ENCODE measurements at regions not wholly inside any gene's neighbourhood (a gene's known extent, or its start where the extent isn't known, plus 50 kb on each side); places are given as distances from the start of the nearest gene placed in this dataset.

- Histone ChIP-seq H3K36me3 (ENCODE audit: control insufficient read depth in 2 of 2, insufficient read depth in 1 of 2, low read length in 2 of 2) (no peaks in the 10 kb centered on the region), H3K9me3 (ENCODE audit: control insufficient read depth, insufficient read depth, low read depth, low read length) (no peaks in the 10 kb centered on the region), H3K4me1 (ENCODE audit: control insufficient read depth, insufficient read depth, low read length) (no peaks in the 10 kb centered on the region), H3K27ac (ENCODE audit: extremely low read depth, low read depth, low read length) (no peak overlapping the region), H3K4me3 (ENCODE audit: low read depth, low read length) (no peak overlapping the region)
- ChIA-PET POLR2A (no interaction called here), CTCF (no interaction called here)
- peak; percentile 91 for TF ChIP-seq ZSCAN4 (tag by site-specific recombination; IDR thresholded peaks at IDR 0.05)
- TF ChIP-seq ZNF175 (tag by site-specific recombination; IDR thresholded peaks at IDR 0.05), result 0 out of 2 replicates have a peak, but pooled peaks have one; percentile 78
- TF ChIP-seq ZNF366 (tag by site-specific recombination; conservative IDR thresholded peaks at IDR 0.05), result no peak
Measured at GRCh38 chrX:530726-531610, 99.6 kb upstream of the SHOX start.

DNA sequence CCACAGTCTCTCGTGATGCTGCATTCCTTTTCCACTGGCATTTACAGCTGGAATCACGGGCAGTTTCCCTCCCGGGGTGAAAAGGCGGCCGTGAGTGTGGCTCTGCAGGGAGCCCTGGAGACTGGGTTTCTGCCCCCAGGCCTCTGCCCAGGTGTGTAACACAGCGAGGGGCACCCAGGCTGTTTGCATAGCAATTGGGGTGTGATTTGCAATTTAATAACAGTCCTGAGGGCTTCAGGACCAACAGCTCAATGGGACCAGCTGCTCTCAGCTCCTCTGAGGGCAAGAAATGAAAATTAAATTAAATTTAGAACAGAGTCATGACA, 99.0 kb upstream of the SHOX start:
- CTCF ChIA-PET, result no interaction called here
- Histone ChIP-seq H3K4me3 (ENCODE audit: low read depth, low read length) (no peak overlapping the region), H3K27ac (ENCODE audit: extremely low read depth, low read depth, low read length) (no peak overlapping the region), H3K36me3 (ENCODE audit: control insufficient read depth in 2 of 2, insufficient read depth in 1 of 2, low read length in 2 of 2) (no peaks in the 10 kb centered on the region), H3K4me1 (ENCODE audit: control insufficient read depth, insufficient read depth, low read length) (no peaks in the 10 kb centered on the region), H3K9me3 (ENCODE audit: control insufficient read depth, insufficient read depth, low read depth, low read length) (no peaks in the 10 kb centered on the region)
- POLR2A ChIA-PET, result no interaction called here
- TF ChIP-seq ZNF214 (tag by site-specific recombination; IDR thresholded peaks at IDR 0.05; ENCODE audit: borderline replicate concordance) (no peak), ZBTB21 (tag by site-specific recombination; IDR thresholded peaks at IDR 0.05) (no peak), ZSCAN4 (tag by site-specific recombination; IDR thresholded peaks at IDR 0.05) (no peak), CTCF (tag by site-specific recombination; IDR thresholded peaks at IDR 0.05) (no peak)
- TF ChIP-seq, protein P1, sequence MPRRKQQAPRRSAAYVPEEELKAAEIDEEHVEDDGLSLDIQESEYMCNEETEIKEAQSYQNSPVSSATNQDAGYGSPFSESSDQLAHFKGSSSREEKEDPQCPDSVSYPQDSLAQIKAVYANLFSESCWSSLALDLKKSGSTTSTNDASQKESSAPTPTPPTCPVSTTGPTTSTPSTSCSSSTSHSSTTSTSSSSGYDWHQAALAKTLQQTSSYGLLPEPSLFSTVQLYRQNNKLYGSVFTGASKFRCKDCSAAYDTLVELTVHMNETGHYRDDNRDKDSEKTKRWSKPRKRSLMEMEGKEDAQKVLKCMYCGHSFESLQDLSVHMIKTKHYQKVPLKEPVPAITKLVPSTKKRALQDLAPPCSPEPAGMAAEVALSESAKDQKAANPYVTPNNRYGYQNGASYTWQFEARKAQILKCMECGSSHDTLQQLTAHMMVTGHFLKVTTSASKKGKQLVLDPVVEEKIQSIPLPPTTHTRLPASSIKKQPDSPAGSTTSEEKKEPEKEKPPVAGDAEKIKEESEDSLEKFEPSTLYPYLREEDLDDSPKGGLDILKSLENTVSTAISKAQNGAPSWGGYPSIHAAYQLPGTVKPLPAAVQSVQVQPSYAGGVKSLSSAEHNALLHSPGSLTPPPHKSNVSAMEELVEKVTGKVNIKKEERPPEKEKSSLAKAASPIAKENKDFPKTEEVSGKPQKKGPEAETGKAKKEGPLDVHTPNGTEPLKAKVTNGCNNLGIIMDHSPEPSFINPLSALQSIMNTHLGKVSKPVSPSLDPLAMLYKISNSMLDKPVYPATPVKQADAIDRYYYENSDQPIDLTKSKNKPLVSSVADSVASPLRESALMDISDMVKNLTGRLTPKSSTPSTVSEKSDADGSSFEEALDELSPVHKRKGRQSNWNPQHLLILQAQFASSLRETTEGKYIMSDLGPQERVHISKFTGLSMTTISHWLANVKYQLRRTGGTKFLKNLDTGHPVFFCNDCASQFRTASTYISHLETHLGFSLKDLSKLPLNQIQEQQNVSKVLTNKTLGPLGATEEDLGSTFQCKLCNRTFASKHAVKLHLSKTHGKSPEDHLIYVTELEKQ (tag by site-specific recombination; IDR thresholded peaks at IDR 0.05; ENCODE audit: borderline replicate concordance), result no peak

DNA sequence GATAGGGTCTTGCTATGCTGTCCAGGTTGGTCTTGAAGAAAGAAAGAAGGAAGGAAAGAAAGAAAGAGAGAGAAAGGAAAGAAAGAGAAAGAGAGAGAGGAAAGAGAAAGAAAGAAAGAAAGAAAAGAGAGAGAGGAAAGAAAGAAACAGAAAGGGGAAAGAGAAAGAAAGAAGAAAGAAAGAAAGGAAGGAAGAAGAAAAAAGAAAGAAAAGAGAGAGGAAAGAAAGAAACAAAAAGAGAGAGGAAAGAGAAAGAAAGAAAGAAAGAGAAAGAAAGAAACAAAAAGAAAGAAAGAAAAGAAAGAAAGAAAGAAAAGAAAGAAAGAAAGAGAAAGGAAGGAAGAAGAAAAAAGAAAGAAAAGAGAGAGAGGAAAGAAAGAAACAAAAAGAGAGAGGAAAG, 95.8 kb upstream of the SHOX start:
- POLR2A ChIA-PET, result no interaction called here
- H3K27ac ChIP-seq (ENCODE audit: extremely low read depth, low read depth, low read length), result no peak overlapping the region
- no peaks in the 10 kb centered on the region for H3K36me3 ChIP-seq (ENCODE audit: control insufficient read depth in 2 of 2, insufficient read depth in 1 of 2, low read length in 2 of 2)
- CTCF ChIA-PET, result no interaction called here
- no peaks in the 10 kb centered on the region for H3K9me3 ChIP-seq (ENCODE audit: control insufficient read depth, insufficient read depth, low read depth, low read length)
- no peak overlapping the region for H3K4me3 ChIP-seq (ENCODE audit: low read depth, low read length)
- H3K4me1 ChIP-seq (ENCODE audit: control insufficient read depth, insufficient read depth, low read length), result no peaks in the 10 kb centered on the region
- TF ChIP-seq ZNF157 (tag by site-specific recombination; IDR thresholded peaks at IDR 0.05), result no peak
- no peak for TF ChIP-seq ZNF335 (tag by site-specific recombination; conservative IDR thresholded peaks at IDR 0.05)
- TF ChIP-seq ZNF37A (tag by site-specific recombination; IDR thresholded peaks at IDR 0.05), result no peak
- no peak for TF ChIP-seq ZBTB1 (tag by site-specific recombination; IDR thresholded peaks at IDR 0.05)
- TF ChIP-seq ZNF830 (tag by site-specific recombination; IDR thresholded peaks at IDR 0.05; ENCODE audit: low read depth), result no peak
- TF ChIP-seq, protein P2, sequence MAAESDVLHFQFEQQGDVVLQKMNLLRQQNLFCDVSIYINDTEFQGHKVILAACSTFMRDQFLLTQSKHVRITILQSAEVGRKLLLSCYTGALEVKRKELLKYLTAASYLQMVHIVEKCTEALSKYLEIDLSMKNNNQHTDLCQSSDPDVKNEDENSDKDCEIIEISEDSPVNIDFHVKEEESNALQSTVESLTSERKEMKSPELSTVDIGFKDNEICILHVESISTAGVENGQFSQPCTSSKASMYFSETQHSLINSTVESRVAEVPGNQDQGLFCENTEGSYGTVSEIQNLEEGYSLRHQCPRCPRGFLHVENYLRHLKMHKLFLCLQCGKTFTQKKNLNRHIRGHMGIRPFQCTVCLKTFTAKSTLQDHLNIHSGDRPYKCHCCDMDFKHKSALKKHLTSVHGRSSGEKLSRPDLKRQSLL (tag by site-specific recombination; IDR thresholded peaks at IDR 0.05), result no peak
- peak; percentile 96 for TF ChIP-seq PRDM1 (tag by site-specific recombination; IDR thresholded peaks at IDR 0.05)
- TF ChIP-seq MEIS1 (CRISPR knock-in tag; IDR thresholded peaks at IDR 0.05; ENCODE audit: borderline replicate concordance), result no peak
- no peak for TF ChIP-seq SP3 (tag by site-specific recombination; IDR thresholded peaks at IDR 0.05)
- TF ChIP-seq ZXDB (tag by site-specific recombination; IDR thresholded peaks at IDR 0.05), result no peak
- TF ChIP-seq ZNF366 (tag by site-specific recombination; conservative IDR thresholded peaks at IDR 0.05), result 0 out of 2 replicates have a peak, but pooled peaks have one; percentile 18
- TF ChIP-seq, protein P3, sequence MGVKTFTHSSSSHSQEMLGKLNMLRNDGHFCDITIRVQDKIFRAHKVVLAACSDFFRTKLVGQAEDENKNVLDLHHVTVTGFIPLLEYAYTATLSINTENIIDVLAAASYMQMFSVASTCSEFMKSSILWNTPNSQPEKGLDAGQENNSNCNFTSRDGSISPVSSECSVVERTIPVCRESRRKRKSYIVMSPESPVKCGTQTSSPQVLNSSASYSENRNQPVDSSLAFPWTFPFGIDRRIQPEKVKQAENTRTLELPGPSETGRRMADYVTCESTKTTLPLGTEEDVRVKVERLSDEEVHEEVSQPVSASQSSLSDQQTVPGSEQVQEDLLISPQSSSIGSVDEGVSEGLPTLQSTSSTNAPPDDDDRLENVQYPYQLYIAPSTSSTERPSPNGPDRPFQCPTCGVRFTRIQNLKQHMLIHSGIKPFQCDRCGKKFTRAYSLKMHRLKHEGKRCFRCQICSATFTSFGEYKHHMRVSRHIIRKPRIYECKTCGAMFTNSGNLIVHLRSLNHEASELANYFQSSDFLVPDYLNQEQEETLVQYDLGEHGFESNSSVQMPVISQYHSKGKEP (tag by site-specific recombination; IDR thresholded peaks at IDR 0.05), result no peak
- TF ChIP-seq OSR2 (tag by site-specific recombination; IDR thresholded peaks at IDR 0.05), result no peak
- TF ChIP-seq GLIS2 (tag by site-specific recombination; IDR thresholded peaks at IDR 0.05), result no peak

Measured in HEK293 (cell line).